Fibroblast of mammary gland (primary cell): ENCODE measurements at regions not wholly inside any gene's neighbourhood (a gene's known extent, or its start where the extent isn't known, plus 50 kb on each side); places are given as distances from the start of the nearest gene placed in this dataset.

Experiments used
- DNase-seq: peaks from one replicate; pipeline ENCODE4 v3.0.0-alpha.2; 2010; ENCODE audit warnings: low read depth
- H3K4me3 ChIP-seq: 2 replicates; pipeline ENCODE4 v1.5.1; 2011; ENCODE audit warnings: low read depth, mild to moderate bottlenecking, low read length, moderate library complexity; ENCODE audit not compliant: control insufficient read depth
- CTCF ChIP-seq: conservative IDR thresholded peaks from 2 replicates; pipeline ENCODE4 v1.5.1; 2011; ENCODE audit warnings: low read depth, low read length, inconsistent platforms; ENCODE audit not compliant: control insufficient read depth, insufficient read depth

- no peak overlapping the region for H3K4me3 ChIP-seq
- TF ChIP-seq CTCF: no peak
- DNase-seq: no peak
These were observed 281.4 kb downstream of the PABPC4L start for GRCh38 chr4:133920236-133920635.

GRCh38 chr4:133910165-133910564, 291.4 kb downstream of the PABPC4L start:
- H3K4me3 ChIP-seq: no peak overlapping the region
- TF ChIP-seq CTCF: no peak
- no peak for DNase-seq

- no peak for DNase-seq
- no peak overlapping the region for H3K4me3 ChIP-seq
- TF ChIP-seq CTCF: no peak
These were observed 298.6 kb downstream of the PABPC4L start for GRCh38 chr4:133903029-133903428.

- H3K4me3 ChIP-seq: no peak overlapping the region
- no peak for DNase-seq
- no peak for TF ChIP-seq CTCF
These were observed 310.6 kb downstream of the PABPC4L start for GRCh38 chr4:133891011-133891410.

GRCh38 chr4:133887723-133888122, 313.9 kb downstream of the PABPC4L start:
- TF ChIP-seq CTCF: no peak
- H3K4me3 ChIP-seq: no peak overlapping the region
- no peak for DNase-seq

- H3K4me3 ChIP-seq: no peak overlapping the region
- no peak for DNase-seq
- no peak for TF ChIP-seq CTCF
These were observed 332.1 kb downstream of the PABPC4L start for GRCh38 chr4:133869486-133869885.

- no peak overlapping the region for H3K4me3 ChIP-seq
- DNase-seq: no peak
- no peak for TF ChIP-seq CTCF
These were observed 332.7 kb downstream of the PABPC4L start for GRCh38 chr4:133868856-133869255.
